WI38 (cell line): ENCODE measurements at regions not wholly inside any gene's neighbourhood (a gene's known extent, or its start where the extent isn't known, plus 50 kb on each side); places are given as distances from the start of the nearest gene placed in this dataset.

Experiments used
- H3K4me3 ChIP-seq: 2 replicates; pipeline ENCODE4 v1.5.1; 2011; ENCODE audit warnings: low read depth, mild to moderate bottlenecking, control low read depth, low read length
- CTCF ChIP-seq: IDR thresholded peaks from 2 replicates; pipeline ENCODE4 v1.5.1; 2012; ENCODE audit warnings: low read depth, mild to moderate bottlenecking, control low read depth, low read length

DNA sequence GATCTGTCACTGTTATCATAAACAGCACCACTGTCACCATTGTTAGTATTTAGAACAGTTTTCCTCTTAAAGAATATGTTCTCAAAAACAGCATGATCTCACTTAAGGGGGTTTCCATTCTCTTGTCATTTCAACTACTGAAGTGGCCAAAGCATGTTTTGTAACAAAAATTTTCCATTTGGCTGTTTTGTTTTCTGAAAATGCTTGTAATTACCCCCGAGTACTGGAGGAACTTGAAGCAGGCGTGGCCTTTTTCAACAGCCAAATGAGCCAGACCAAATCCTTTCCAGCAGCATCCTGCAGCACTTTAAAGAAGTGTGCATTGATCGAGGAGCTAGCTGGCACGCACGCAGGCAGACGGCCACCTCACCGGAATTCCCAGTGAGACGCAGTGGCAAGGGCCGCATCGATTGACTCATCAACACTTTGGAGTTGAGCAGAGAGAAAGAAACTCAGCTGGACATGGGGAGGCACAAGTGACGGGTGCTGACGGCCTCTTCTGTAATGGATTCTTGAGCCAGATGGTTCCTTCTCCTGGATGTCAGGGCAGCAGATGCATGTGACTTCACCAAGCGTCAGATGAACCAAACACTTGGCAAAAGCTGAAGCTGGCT lies 234.3 kb upstream of the IGF1R start:
- H3K4me3 ChIP-seq: no peak overlapping the region
- no peak for TF ChIP-seq CTCF

DNA sequence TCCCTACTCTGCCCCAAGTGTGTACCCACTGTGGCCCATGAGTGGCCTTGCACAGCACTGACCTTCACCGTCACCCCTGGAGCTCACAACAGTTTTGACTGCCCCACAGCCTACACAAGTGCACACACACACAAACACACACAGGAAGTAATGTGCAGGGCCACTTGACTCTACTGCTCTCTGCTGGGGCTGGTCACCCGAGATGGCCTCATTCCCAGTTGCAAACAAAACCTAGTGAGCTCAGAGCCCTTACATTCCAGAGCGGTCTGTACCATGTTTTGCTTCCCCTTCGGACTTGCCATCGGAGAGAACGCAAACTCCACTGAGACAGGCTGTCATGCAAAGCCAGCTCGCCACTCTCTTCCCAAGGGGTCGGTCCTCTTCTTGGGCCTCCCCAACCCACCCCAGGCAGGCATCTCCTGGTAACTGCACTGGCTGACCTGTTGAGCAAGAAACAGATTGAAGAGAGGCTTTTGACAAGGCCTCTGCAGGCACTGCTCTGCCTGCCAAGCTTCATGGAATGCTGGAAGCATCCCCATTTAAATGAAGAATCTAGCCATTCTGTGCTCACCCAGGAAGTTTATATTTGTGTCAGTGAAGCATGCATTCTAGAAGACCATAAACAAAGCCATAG lies 232.0 kb upstream of the IGF1R start:
- no peak for TF ChIP-seq CTCF
- H3K4me3 ChIP-seq: no peak overlapping the region

DNA sequence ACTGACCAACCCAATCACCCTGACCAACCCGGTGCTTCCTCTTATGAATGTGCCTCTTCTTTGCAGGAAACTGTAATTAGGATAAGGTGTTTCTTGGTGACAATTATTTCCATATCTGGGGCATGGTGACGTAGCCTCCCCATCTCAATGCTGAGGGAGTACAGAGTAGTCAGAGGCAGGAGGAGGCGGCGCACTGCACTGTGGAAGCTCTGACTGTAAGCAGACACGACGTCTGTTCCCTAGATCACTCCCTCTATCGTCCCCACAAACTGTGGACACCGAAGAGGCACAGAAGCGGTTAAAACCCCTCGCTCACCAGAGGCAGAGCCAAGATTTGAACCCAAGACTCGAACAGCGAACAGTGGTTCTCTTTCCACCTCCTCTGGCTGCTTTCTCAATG lies 231.0 kb upstream of the IGF1R start:
- no peak for TF ChIP-seq CTCF
- no peak overlapping the region for H3K4me3 ChIP-seq

DNA sequence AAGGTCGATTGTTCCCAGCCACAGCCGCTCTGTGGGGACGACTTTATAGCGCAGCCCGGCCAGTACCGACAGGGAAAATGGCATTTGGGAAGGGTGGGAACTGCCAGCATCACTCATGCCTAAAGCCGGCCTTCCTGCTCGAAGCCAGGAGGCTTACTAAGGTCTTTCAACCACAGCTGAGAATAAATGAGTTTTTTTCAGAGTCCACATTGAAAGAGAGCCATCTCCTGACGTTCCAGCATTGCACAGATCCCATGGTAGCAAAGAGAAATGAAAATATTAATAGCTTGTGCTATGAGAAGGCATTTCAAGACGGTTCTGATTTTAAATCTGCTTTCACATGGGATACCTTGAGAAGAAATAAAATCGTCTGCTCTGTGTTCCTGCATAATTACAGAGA lies 230.2 kb upstream of the IGF1R start:
- no peak overlapping the region for H3K4me3 ChIP-seq
- TF ChIP-seq CTCF: no peak

DNA sequence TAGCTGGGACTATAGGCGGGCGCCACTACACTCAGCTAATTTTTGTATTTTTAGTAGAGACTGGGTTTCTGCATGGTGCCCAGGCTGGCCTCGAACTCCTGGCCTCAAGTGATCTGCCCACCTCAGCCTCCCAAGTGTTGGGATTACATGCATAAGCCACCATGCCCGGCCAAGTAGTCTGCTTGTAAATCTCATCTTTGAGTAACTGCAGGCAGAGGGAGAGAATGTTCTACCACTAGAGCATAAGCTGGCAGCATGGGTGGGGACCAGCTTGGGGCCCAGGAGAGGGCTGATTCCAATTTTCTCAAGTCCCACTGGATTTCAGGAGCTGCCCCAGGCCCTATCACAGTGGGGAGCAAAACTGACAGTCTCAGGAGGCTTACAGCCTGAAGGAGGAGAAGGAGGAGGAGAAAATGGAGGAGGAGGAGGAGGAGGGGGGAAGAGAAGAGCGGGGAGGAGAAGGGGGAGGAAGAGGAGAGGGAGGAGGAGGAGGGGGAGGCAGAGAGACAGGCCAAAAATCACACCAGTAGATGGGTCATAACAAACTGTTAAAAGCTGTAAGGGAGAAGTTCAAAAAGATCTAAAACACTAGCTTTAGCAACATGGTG lies 229.1 kb upstream of the IGF1R start:
- H3K4me3 ChIP-seq: no peak overlapping the region
- TF ChIP-seq CTCF: no peak

GRCh38 chr15:98420837-98421236 lies 227.5 kb upstream of the IGF1R start:
- no peak overlapping the region for H3K4me3 ChIP-seq
- TF ChIP-seq CTCF: no peak

DNA sequence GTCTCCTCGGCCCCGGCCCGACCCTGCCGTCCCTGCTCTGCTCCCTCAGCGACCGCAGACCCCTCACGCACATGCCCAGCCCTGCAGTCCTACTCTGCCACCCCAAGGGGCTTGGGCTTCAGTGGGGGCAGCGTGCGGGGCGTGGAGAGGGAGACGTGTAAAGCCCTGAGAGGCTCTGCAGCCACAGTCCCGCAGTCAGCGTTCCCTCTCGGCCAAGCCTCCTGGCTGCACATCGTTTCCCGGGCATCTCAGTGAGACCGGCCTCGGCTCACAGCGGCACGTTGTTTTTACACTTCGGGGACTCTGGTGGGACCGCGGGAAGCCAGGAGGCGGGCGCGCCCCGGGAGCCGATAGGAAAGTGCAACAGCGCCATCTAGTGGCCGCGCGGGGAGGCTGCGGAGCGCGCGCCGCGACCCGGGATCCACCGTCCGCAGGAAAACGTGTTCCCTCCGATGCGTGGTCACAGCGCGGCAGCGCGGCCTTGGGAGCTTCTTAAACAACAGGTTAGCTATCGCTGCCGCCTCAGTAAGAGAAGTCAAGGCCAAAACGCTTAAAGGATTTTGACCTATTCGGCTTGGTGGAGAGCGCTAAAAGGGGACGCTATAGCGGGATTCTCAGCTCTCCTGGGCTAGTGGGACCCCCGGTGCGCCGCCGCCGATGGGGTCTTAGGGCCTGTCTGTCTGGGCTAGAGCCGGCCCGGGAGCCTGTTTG lies 226.8 kb upstream of the IGF1R start:
- H3K4me3 ChIP-seq: no peak overlapping the region
- TF ChIP-seq CTCF: peak; percentile 85
